Mesenchymal stem cell (in vitro differentiated cells and primary cell): ENCODE measurements at regions not wholly inside any gene's neighbourhood (a gene's known extent, or its start where the extent isn't known, plus 50 kb on each side); places are given as distances from the start of the nearest gene placed in this dataset.
"Not testable (repeated sequence)": the region's sequence is repeated elsewhere in the genome, so short reads cannot be mapped to it uniquely, and the experiment has no call there.

Experiments used
- DNase-seq: peaks from one replicate; pipeline ENCODE4 v3.0.0-alpha.2; 2013
- H2AFZ ChIP-seq: one replicate; pipeline ENCODE4 v1.6.1; 2013; ENCODE audit warnings: low read depth, mild to moderate bottlenecking, control low read depth, inconsistent platforms, low read length, moderate library complexity
- H2AK5ac ChIP-seq: 2 replicates; pipeline ENCODE4 v1.6.1; 2013; ENCODE audit warnings: low read length, moderate library complexity, mild to moderate bottlenecking, inconsistent platforms; ENCODE audit not compliant: severe bottlenecking
- H2BK120ac ChIP-seq: one replicate; pipeline ENCODE4 v1.6.1; 2013; ENCODE audit warnings: low read depth, mild to moderate bottlenecking, inconsistent platforms, low read length, moderate library complexity
- H2BK12ac ChIP-seq, 2 experiments: one replicate each; pipeline ENCODE4 v1.6.1; 2013; ENCODE audit warnings: inconsistent platforms in 2 of 2, low read length in 2 of 2, mild to moderate bottlenecking in 2 of 2, moderate library complexity in 2 of 2, control low read depth in 1 of 2
- H2BK15ac ChIP-seq: one replicate; pipeline ENCODE4 v1.6.1; 2013; ENCODE audit warnings: mild to moderate bottlenecking, low read depth, inconsistent platforms; ENCODE audit not compliant: poor library complexity, severe bottlenecking
- H2BK5ac ChIP-seq: 2 replicates; pipeline ENCODE4 v1.6.1; 2013; ENCODE audit warnings: low read depth, mild to moderate bottlenecking, low read length, control low read depth, inconsistent platforms; ENCODE audit not compliant: poor library complexity, severe bottlenecking
- H3K14ac ChIP-seq, 2 experiments: one replicate each; pipeline ENCODE4 v1.6.1; 2013; ENCODE audit warnings: inconsistent platforms in 2 of 2, low read length in 2 of 2, control low read depth in 1 of 2, mild to moderate bottlenecking in 1 of 2, moderate library complexity in 1 of 2
- H3K18ac ChIP-seq, 2 experiments: one replicate each; pipeline ENCODE4 v1.6.1; 2013; ENCODE audit warnings: inconsistent platforms in 2 of 2, low read length in 2 of 2, control low read depth in 1 of 2, low read depth in 1 of 2, mild to moderate bottlenecking in 1 of 2
- H3K23ac ChIP-seq, 2 experiments: one replicate each; pipeline ENCODE4 v1.6.1; 2013; ENCODE audit warnings: inconsistent platforms in 2 of 2, low read length in 2 of 2, mild to moderate bottlenecking in 2 of 2, moderate library complexity in 2 of 2, control low read depth in 1 of 2
- H3K27ac ChIP-seq: 2 replicates; pipeline ENCODE4 v1.5.1; 2013; ENCODE audit warnings: mild to moderate bottlenecking, moderate library complexity, low read length, control low read depth, inconsistent platforms; ENCODE audit not compliant: poor library complexity, severe bottlenecking
- H3K27me3 ChIP-seq, 2 experiments: 2 replicates each; pipeline versions ENCODE4 v1.6.1 to v1.7.0; 2013; ENCODE audit warnings: low read length in 2 of 2, mild to moderate bottlenecking in 2 of 2, moderate library complexity in 2 of 2, control low read depth in 1 of 2, inconsistent platforms in 1 of 2; ENCODE audit not compliant: control insufficient read depth in 1 of 2, insufficient read depth in 1 of 2
- H3K36me3 ChIP-seq, 2 experiments: 2 replicates each; pipeline versions ENCODE4 v1.6.1 to v1.7.0; 2013; ENCODE audit warnings: low read length in 2 of 2, control low read depth in 1 of 2, inconsistent platforms in 1 of 2, low read depth in 1 of 2, mild to moderate bottlenecking in 1 of 2; ENCODE audit not compliant: insufficient read depth in 2 of 2, control insufficient read depth in 1 of 2
- H3K4ac ChIP-seq, 2 experiments: one replicate each; pipeline ENCODE4 v1.6.1; 2013; ENCODE audit warnings: inconsistent platforms in 2 of 2, low read length in 2 of 2, mild to moderate bottlenecking in 2 of 2, moderate library complexity in 2 of 2, control low read depth in 1 of 2, low read depth in 1 of 2
- H3K4me1 ChIP-seq: 2 replicates; pipeline ENCODE4 v1.6.1; 2013; ENCODE audit warnings: low read depth, low read length, control low read depth; ENCODE audit not compliant: control insufficient read depth, insufficient read depth
- H3K4me2 ChIP-seq: 2 replicates; pipeline ENCODE4 v1.6.1; 2013; ENCODE audit warnings: low read length, mild to moderate bottlenecking, inconsistent platforms; ENCODE audit not compliant: poor library complexity, severe bottlenecking
- H3K4me3 ChIP-seq, 2 experiments: 2 replicates each; pipeline versions ENCODE4 v1.5.1 to v1.7.0; 2013; ENCODE audit warnings: low read length in 2 of 2, mild to moderate bottlenecking in 2 of 2, control low read depth in 1 of 2, low read depth in 1 of 2; ENCODE audit not compliant: insufficient read depth in 1 of 2
- H3K79me1 ChIP-seq: replicated peaks from 2 replicates; pipeline ENCODE4 v1.6.1; 2013; ENCODE audit warnings: mild to moderate bottlenecking, control low read depth, low read length, inconsistent platforms; ENCODE audit not compliant: poor library complexity, severe bottlenecking
- H3K9ac ChIP-seq: 2 replicates; pipeline ENCODE4 v1.7.0; 2013; ENCODE audit warnings: mild to moderate bottlenecking, low read length, moderate library complexity
- H3K9me3 ChIP-seq: 2 replicates; pipeline ENCODE4 v1.7.0; 2013; ENCODE audit warnings: mild to moderate bottlenecking, low read length; ENCODE audit not compliant: control insufficient read depth
- H4K8ac ChIP-seq: one replicate; pipeline ENCODE4 v1.6.1; 2013; ENCODE audit warnings: inconsistent platforms, mild to moderate bottlenecking, low read length, moderate library complexity
- H4K91ac ChIP-seq: one replicate; pipeline ENCODE4 v1.6.1; 2013; ENCODE audit warnings: mild to moderate bottlenecking, low read length, inconsistent platforms
- WGBS: methylation state at CpG from one replicate; pipeline ENCODE4 v1.1.7; 2013; ENCODE audit warnings: mixed read lengths; 5-methylcytosine and 5-hydroxymethylcytosine counted together

DNA sequence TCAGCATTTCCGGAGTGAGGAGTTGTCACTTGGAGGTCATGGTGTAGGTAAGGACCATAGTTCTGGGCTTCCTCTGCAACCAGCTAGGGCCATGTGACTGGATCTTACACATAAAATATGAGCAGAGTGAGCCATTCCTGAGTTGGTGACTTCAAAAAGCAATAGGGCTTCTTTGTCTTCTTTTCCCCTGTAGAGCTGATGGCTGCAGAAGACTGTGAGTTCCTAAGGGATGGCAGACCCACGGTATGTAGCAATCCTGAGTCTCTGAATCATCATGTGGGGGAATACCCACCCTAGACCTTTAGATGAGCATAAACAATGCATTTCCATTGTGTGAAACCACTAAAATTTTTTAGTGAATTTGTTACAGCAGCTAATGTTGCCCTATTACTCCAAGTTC, 151.1 kb upstream of the TBX3 start:
- Histone ChIP-seq H3K9me3 (peaks cover 3% of the 10 kb centered on the region), H2AK5ac (no peak overlapping the region), H3K4ac (peak overlapping the region in 1 of 2 experiments; percentile 39), H2BK120ac (peak overlapping the region; percentile 39), H2BK5ac (no peak overlapping the region), H3K18ac (peak overlapping the region; percentile 65 to 72), H3K79me1 (no peaks in the 10 kb centered on the region), H2AFZ (no peak overlapping the region), H2BK12ac (peak overlapping the region; percentile 32 to 45), H3K4me1 (peaks cover 3% of the 10 kb centered on the region), H3K23ac (no peak overlapping the region), H4K91ac (peak overlapping the region; percentile 52), H3K4me2 (no peak overlapping the region), H3K27ac (no peak overlapping the region), H4K8ac (peak overlapping the region; percentile 10), H3K27me3 (no peaks in the 10 kb centered on the region), H3K4me3 (no peak overlapping the region), H3K14ac (no peak overlapping the region), H2BK15ac (no peak overlapping the region), H3K36me3 (no peaks in the 10 kb centered on the region), H3K9ac (no peak overlapping the region)
- 34% methylated on average over 2 of the region's 2 CpGs for WGBS
- peak; percentile 83 for DNase-seq

DNA sequence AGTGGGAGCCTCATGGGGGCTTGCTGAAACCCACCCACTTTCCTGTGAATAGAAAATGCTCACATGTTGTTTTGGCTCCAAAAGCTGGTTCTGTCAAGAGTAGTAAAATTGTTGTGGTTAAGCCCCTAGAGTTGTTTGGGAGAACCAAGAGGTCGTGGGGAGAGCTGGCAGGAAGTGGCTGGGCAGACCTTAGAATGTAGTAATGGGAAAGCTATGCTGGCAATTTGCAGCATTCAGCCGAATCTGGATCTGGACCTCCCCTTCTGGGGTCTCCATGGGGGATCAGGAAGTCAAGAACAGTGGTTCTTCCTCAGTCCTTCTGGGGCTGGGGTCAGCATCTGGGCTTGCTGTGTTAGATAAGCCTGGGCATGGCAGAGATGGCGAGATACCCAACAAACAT, 150.6 kb upstream of the TBX3 start:
- peak overlapping the region; percentile 39 for H2BK120ac ChIP-seq
- no peak overlapping the region for H3K14ac ChIP-seq
- peaks cover 3% of the 10 kb centered on the region for H3K4me1 ChIP-seq
- no peak overlapping the region for H3K4me3 ChIP-seq
- peak overlapping the region; percentile 52 for H4K91ac ChIP-seq
- H2AFZ ChIP-seq: no peak overlapping the region
- H3K27ac ChIP-seq: no peak overlapping the region
- H2BK15ac ChIP-seq: no peak overlapping the region
- peak; percentile 41 for DNase-seq
- no peak overlapping the region for H3K4me2 ChIP-seq
- peak overlapping the region; percentile 32 to 45 for H2BK12ac ChIP-seq
- WGBS: 13% methylated on average over 3 of the region's 3 CpGs
- H3K27me3 ChIP-seq: no peaks in the 10 kb centered on the region
- H2AK5ac ChIP-seq: no peak overlapping the region
- no peak overlapping the region for H2BK5ac ChIP-seq
- H4K8ac ChIP-seq: peak overlapping the region; percentile 10
- no peaks in the 10 kb centered on the region for H3K79me1 ChIP-seq
- peak overlapping the region in 1 of 2 experiments; percentile 39 for H3K4ac ChIP-seq
- H3K23ac ChIP-seq: no peak overlapping the region
- H3K18ac ChIP-seq: peak overlapping the region; percentile 65 to 72
- H3K36me3 ChIP-seq: no peaks in the 10 kb centered on the region
- peaks cover 3% of the 10 kb centered on the region for H3K9me3 ChIP-seq
- H3K9ac ChIP-seq: no peak overlapping the region

DNA sequence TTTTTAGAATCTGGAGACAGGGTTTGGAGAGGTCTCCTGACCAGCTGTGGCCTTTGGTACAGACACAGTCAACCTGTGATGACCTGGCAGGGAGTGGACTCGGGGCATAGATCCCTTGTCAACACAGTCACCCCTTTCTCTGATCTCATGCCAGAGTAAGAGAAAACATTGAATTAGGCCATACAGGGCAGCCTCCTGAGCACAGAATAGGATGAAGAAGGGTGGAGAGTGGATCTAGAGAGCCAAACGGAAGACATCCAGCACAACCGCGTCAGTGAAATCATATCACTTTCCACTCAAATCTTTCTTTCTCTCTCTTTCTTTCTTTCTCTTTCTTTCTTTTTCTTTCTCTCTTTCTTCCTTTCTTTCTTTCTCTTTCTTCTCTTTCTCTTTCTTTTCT, 145.9 kb upstream of the TBX3 start:
- H2BK15ac ChIP-seq: no peak overlapping the region

DNA sequence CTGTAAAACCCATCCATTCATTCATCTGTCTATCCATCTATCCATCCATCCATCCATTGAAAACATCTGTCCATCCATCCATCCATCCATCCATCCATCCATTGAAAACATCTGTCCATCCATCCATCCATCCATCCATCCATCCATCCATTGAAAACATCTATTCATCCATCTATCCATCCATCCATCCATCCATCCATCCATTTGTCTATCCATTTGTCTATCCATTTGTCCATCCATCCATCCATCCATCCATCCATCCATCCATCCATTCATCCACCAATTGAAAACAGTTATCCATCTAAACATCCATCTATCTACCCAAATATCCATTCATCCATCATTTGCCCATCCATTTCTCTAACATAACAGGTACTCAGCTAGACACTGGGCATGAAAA, 145.3 kb upstream of the TBX3 start:
- H2BK12ac ChIP-seq, H3K9me3 ChIP-seq, H2BK120ac ChIP-seq, H2BK5ac ChIP-seq, H2AFZ ChIP-seq, H4K91ac ChIP-seq, H3K4me2 ChIP-seq, H3K36me3 ChIP-seq, H2BK15ac ChIP-seq, DNase-seq, H3K9ac ChIP-seq, H3K4me1 ChIP-seq, H4K8ac ChIP-seq, H3K4ac ChIP-seq, H3K18ac ChIP-seq, H3K79me1 ChIP-seq, H2AK5ac ChIP-seq, H3K14ac ChIP-seq, H3K23ac ChIP-seq, H3K27me3 ChIP-seq, H3K27ac ChIP-seq, H3K4me3 ChIP-seq: not testable (repeated sequence)

More for the DNA sequence above, 145.9 kb upstream of the TBX3 start:
- Histone ChIP-seq H3K27me3 (no peaks in the 10 kb centered on the region), H3K14ac (no peak overlapping the region), H3K79me1 (no peaks in the 10 kb centered on the region), H3K9ac (no peak overlapping the region), H4K91ac (no peak overlapping the region), H3K4ac (no peak overlapping the region), H3K4me1 (peaks cover 2% of the 10 kb centered on the region), H2AFZ (no peak overlapping the region), H2BK120ac (no peak overlapping the region), H3K36me3 (no peaks in the 10 kb centered on the region), H2BK5ac (no peak overlapping the region), H3K4me2 (no peak overlapping the region), H3K23ac (no peak overlapping the region), H3K4me3 (no peak overlapping the region), H2AK5ac (no peak overlapping the region), H3K27ac (no peak overlapping the region), H3K18ac (no peak overlapping the region), H4K8ac (no peak overlapping the region), H2BK12ac (no peak overlapping the region), H3K9me3 (no peaks in the 10 kb centered on the region)
- WGBS: 99% methylated on average over 4 of the region's 4 CpGs
- DNase-seq: no peak
